HepG2 (cell line): ENCODE measurements at regions not wholly inside any gene's neighbourhood (a gene's known extent, or its start where the extent isn't known, plus 50 kb on each side); places are given as distances from the start of the nearest gene placed in this dataset.

Experiments
- ATAC-seq: fragments of 200-7000 bp; cut with Tn5 transposase; 3 replicates; pipeline ENCODE4 v1.9.1; 2020; ENCODE audit warnings: mild to moderate bottlenecking, moderate library complexity
- BruUV-seq: library from RNA; stranded (reverse); fragments of 400-500 nt; replicated peaks from 2 replicates; lab custom pipeline; 2021; lab: Mats Ljungman, UMichigan
- CTCF ChIA-PET: fragments of 300-600 bp; formaldehyde crosslinking; extraction: SDS; loops from one replicate; lab custom pipeline; 2021; ENCODE audit warnings: low total read pairs, inconsistent platforms, low intra/inter-chr PET ratio; lab: Yijun Ruan, JAX
- POLR2A ChIA-PET: fragments of 350-600 bp; sonication (Branson Sonifier 250); formaldehyde crosslinking; loops from one replicate; lab custom pipeline; 2020; ENCODE audit warnings: antibody characterized with exemption, inconsistent platforms; lab: Yijun Ruan, JAX
- DNase-seq: peaks from one replicate; pipeline ENCODE4 v3.0.0-alpha.2; 2015; ENCODE audit warnings: low spot score
- FAIRE-seq: peaks from 3 replicates; lab custom pipeline; 2011; peaks lifted over from hg19 to GRCh38; lab: Jason Lieb, UNC
- H2AFZ ChIP-seq: one replicate; pipeline ENCODE4 v1.6.1; 2011; ENCODE audit warnings: low read length, inconsistent platforms
- H3K27ac ChIP-seq: fragments of 300-600 bp; 3 replicates; pipeline ENCODE4 v1.8.0; 2011; ENCODE audit warnings: mixed run types, mild to moderate bottlenecking, mixed read lengths, low read length, inconsistent platforms; ENCODE audit not compliant: insufficient read depth; ENCODE audit errors: extremely low read length
- H3K27me3 ChIP-seq, 2 experiments: fragments of 200-600 bp in 1 of 2; 2 replicates in 1 of 2; 3 replicates in 1 of 2; pipeline versions ENCODE4 v1.6.0 to v1.8.0; 2011; ENCODE audit warnings: low read length in 2 of 2, mild to moderate bottlenecking in 2 of 2, moderate library complexity in 2 of 2, inconsistent platforms in 1 of 2; ENCODE audit not compliant: insufficient read depth in 2 of 2, control insufficient read depth in 1 of 2
- H3K36me3 ChIP-seq, 2 experiments: fragments of 200-600 bp in 1 of 2; replicated peaks in 1 of 2; 2 replicates in 1 of 2; 3 replicates in 1 of 2; pipeline versions ENCODE4 v1.5.1 to v1.8.0; 2011; ENCODE audit warnings: low read length in 2 of 2, inconsistent platforms in 1 of 2; ENCODE audit not compliant: insufficient read depth in 2 of 2, control insufficient read depth in 1 of 2
- H3K4me1 ChIP-seq: 2 replicates; pipeline ENCODE4 v1.5.1; 2012; ENCODE audit warnings: low read length, inconsistent platforms; ENCODE audit not compliant: insufficient read depth
- H3K4me2 ChIP-seq: 2 replicates; pipeline ENCODE4 v1.6.0; 2011; ENCODE audit warnings: low read depth, low read length, inconsistent platforms
- H3K4me3 ChIP-seq, 3 experiments: fragments of 200-600 bp in 1 of 3; sonication (generic), shearing (Covaris generic) in 1 of 3; replicated peaks in 1 of 3; 2 replicates each; pipeline ENCODE4 v1.5.1; 2011 to 2016; ENCODE audit warnings: low read length in 3 of 3, inconsistent platforms in 2 of 3, low read depth in 2 of 3, mild to moderate bottlenecking in 2 of 3, control low read depth in 1 of 3, mixed read lengths in 1 of 3; ENCODE audit not compliant: insufficient read depth in 1 of 3
- H3K79me2 ChIP-seq: one replicate; pipeline ENCODE4 v1.6.1; 2011; ENCODE audit warnings: low read length, inconsistent platforms; ENCODE audit not compliant: insufficient read depth
- H3K9ac ChIP-seq: 2 replicates; pipeline ENCODE4 v1.6.0; 2011; ENCODE audit warnings: mild to moderate bottlenecking, low read depth, low read length, inconsistent platforms; ENCODE audit not compliant: insufficient read depth
- H3K9me3 ChIP-seq: 2 replicates; pipeline ENCODE4 v1.5.1; 2012; ENCODE audit warnings: mild to moderate bottlenecking, low read length
- H4K20me1 ChIP-seq: 2 replicates; pipeline ENCODE4 v1.6.0; 2011; ENCODE audit warnings: inconsistent platforms, mild to moderate bottlenecking, low read length, moderate library complexity; ENCODE audit not compliant: insufficient read depth
- AGO1 ChIP-seq: fragments of 200-400 bp; formaldehyde crosslinking; IDR thresholded peaks from 2 replicates; pipeline ENCODE4 v1.6.1; 2017; ENCODE audit warnings: mild to moderate bottlenecking, low read depth, low read length, moderate library complexity; ENCODE audit not compliant: poor library complexity, severe bottlenecking
- DNMT1 ChIP-seq: sonication (generic); formaldehyde crosslinking; IDR thresholded peaks from 2 replicates; pipeline ENCODE4 v1.5.1; 2020; ENCODE audit warnings: mild to moderate bottlenecking, missing genetic modification reagents
- DPF2 ChIP-seq: sonication (generic); formaldehyde crosslinking; IDR thresholded peaks from 2 replicates; pipeline ENCODE4 v1.4.0; 2020; ENCODE audit warnings: mild to moderate bottlenecking, low read depth, missing genetic modification reagents, borderline replicate concordance
- FOSL2 ChIP-seq: sonication (generic); formaldehyde crosslinking; IDR thresholded peaks from 2 replicates; pipeline ENCODE4 v1.4.0; 2020; ENCODE audit warnings: missing genetic modification reagents
- MIER3 ChIP-seq: IDR thresholded peaks from 2 replicates; pipeline ENCODE4 v1.6.1; 2016; ENCODE audit warnings: missing compliant biosample characterization, borderline replicate concordance
- MLLT10 ChIP-seq: sonication (generic); formaldehyde crosslinking; IDR thresholded peaks from 2 replicates; pipeline ENCODE4 v1.4.0; 2020; ENCODE audit warnings: missing genetic modification reagents
- MTA1 ChIP-seq: sonication (generic); formaldehyde crosslinking; IDR thresholded peaks from 2 replicates; pipeline ENCODE4 v1.4.0; 2020; ENCODE audit warnings: missing genetic modification reagents, mild to moderate bottlenecking, borderline replicate concordance
- NAIF1 ChIP-seq: sonication (generic); formaldehyde crosslinking; IDR thresholded peaks from 2 replicates; pipeline ENCODE4 v1.5.0; 2020; ENCODE audit warnings: mild to moderate bottlenecking, missing genetic modification reagents, borderline replicate concordance
- RXRA ChIP-seq: sonication (generic); formaldehyde crosslinking; IDR thresholded peaks from 2 replicates; pipeline ENCODE4 v1.5.1; 2020; ENCODE audit warnings: missing genetic modification reagents
- SMYD3 ChIP-seq: sonication (generic); formaldehyde crosslinking; IDR thresholded peaks from 2 replicates; pipeline ENCODE4 v1.8.1; 2023; ENCODE audit warnings: mild to moderate bottlenecking, missing genetic modification reagents
- U2AF1 ChIP-seq: fragments of 200-400 bp; formaldehyde crosslinking; optimal IDR thresholded peaks from 2 replicates; pipeline ENCODE3; 2017; ENCODE audit warnings: mild to moderate bottlenecking, low read depth, low read length
- ZBTB20 ChIP-seq: sonication (generic); formaldehyde crosslinking; IDR thresholded peaks from 2 replicates; pipeline ENCODE4 v1.8.1; 2023; ENCODE audit warnings: missing genetic modification reagents, low read depth, mild to moderate bottlenecking, borderline replicate concordance
- ZNF292 ChIP-seq: sonication (generic); formaldehyde crosslinking; IDR thresholded peaks from 2 replicates; pipeline ENCODE4 v1.8.1; 2022; ENCODE audit warnings: mild to moderate bottlenecking, low read depth, missing genetic modification reagents, borderline replicate concordance
- ZNF430 ChIP-seq: sonication (generic); formaldehyde crosslinking; IDR thresholded peaks from 2 replicates; pipeline ENCODE4 v1.9.0; 2021; ENCODE audit warnings: mild to moderate bottlenecking, missing genetic modification reagents
- ZNF558 ChIP-seq: sonication (generic); formaldehyde crosslinking; IDR thresholded peaks from 2 replicates; pipeline ENCODE4 v1.9.0; 2022; ENCODE audit warnings: mild to moderate bottlenecking, missing genetic modification reagents, borderline replicate concordance
- ZNF839 ChIP-seq: sonication (generic); formaldehyde crosslinking; IDR thresholded peaks from 2 replicates; pipeline ENCODE4 v1.4.0; 2020; ENCODE audit warnings: missing genetic modification reagents, mild to moderate bottlenecking, borderline replicate concordance
- ZSCAN25 ChIP-seq: sonication (generic); formaldehyde crosslinking; IDR thresholded peaks from 2 replicates; pipeline ENCODE4 v1.8.0; 2022; ENCODE audit warnings: mild to moderate bottlenecking, missing genetic modification reagents
- in situ Hi-C: cut with HindIII; loops from 2 replicates; pipeline ENCODE4 v1.10.0; 2017; ENCODE audit warnings: low pct_unique_long_range_greater_than_20kb; ENCODE audit not compliant: extremely low pct_ligation_motif_present
- intact Hi-C: fragments of 100-400 bp; cut with micrococcal nuclease; formaldehyde crosslinking; loops from one replicate; pipeline ENCODE4 v1.10.0; 2022; ENCODE audit not compliant: unreplicated experiment
- TF ChIP-seq, protein P1 (sequence below): sonication (generic); formaldehyde crosslinking; IDR thresholded peaks from 2 replicates; pipeline ENCODE4 v1.9.0; 2021; ENCODE audit warnings: missing genetic modification reagents, borderline replicate concordance
- TF ChIP-seq, protein P2 (sequence below), 2 experiments: sonication (generic) in 1 of 2; formaldehyde crosslinking in 1 of 2; IDR thresholded peaks; 2 replicates each; pipeline versions ENCODE4 v1.5.1 to v1.6.1; 2011 to 2020; ENCODE audit warnings: borderline replicate concordance in 1 of 2, low read depth in 1 of 2, low read length in 1 of 2, mild to moderate bottlenecking in 1 of 2, missing genetic modification reagents in 1 of 2, moderate library complexity in 1 of 2
- TF ChIP-seq, protein P3 (sequence below): sonication (generic); formaldehyde crosslinking; IDR thresholded peaks from 2 replicates; pipeline ENCODE4 v1.8.1; 2022; ENCODE audit warnings: low read depth, mild to moderate bottlenecking, missing genetic modification reagents

DNA sequence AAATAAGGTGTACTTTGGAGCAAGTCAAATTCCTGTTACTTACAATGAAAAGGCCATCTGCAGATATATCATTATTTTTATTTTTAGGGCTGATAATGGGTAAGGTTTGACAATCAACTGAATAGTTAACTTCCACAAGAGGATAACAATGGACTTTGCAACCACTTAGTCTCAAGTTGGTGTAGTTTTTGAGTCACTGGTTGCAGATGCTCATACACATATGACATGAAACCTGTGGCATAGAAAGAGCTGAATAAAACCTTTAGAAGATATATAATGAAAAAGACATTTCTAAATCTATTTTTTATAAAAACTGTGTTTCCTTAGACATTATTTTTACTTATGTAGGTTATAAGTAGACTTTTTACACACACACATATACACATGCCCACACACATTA is 2110.9 kb downstream of the PCDH7 start:
- Histone ChIP-seq H3K27me3 (no peaks in the 10 kb centered on the region), H2AFZ (no peak overlapping the region), H4K20me1 (no peaks in the 10 kb centered on the region), H3K4me3 (no peak overlapping the region), H3K9me3 (peaks cover 18% of the 10 kb centered on the region), H3K4me1 (no peaks in the 10 kb centered on the region), H3K9ac (no peak overlapping the region), H3K27ac (no peak overlapping the region), H3K79me2 (no peaks in the 10 kb centered on the region), H3K4me2 (no peak overlapping the region), H3K36me3 (no peaks in the 10 kb centered on the region)
- in situ Hi-C loops (no loop called here), intact Hi-C loops (no loop called here)
- CTCF ChIA-PET: no interaction called here
- no peak for DNase-seq
- FAIRE-seq: no peak
- TF ChIP-seq, protein P1, sequence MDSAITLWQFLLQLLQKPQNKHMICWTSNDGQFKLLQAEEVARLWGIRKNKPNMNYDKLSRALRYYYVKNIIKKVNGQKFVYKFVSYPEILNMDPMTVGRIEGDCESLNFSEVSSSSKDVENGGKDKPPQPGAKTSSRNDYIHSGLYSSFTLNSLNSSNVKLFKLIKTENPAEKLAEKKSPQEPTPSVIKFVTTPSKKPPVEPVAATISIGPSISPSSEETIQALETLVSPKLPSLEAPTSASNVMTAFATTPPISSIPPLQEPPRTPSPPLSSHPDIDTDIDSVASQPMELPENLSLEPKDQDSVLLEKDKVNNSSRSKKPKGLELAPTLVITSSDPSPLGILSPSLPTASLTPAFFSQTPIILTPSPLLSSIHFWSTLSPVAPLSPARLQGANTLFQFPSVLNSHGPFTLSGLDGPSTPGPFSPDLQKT (CRISPR knock-in tag): no peak
- TF ChIP-seq RXRA (CRISPR knock-in tag) (no peak), ZNF430 (CRISPR knock-in tag) (no peak), ZNF558 (CRISPR knock-in tag) (no peak), DPF2 (CRISPR knock-in tag) (no peak), DNMT1 (no peak), SMYD3 (CRISPR knock-in tag) (no peak), ZBTB20 (no peak), ZSCAN25 (CRISPR knock-in tag) (no peak), MTA1 (no peak), ZNF292 (no peak), ZNF839 (CRISPR knock-in tag) (no peak), MLLT10 (no peak), FOSL2 (CRISPR knock-in tag) (no peak), MIER3 (no peak), AGO1 (no peak), U2AF1 (no peak), NAIF1 (CRISPR knock-in tag) (no peak)
- TF ChIP-seq, protein P2, sequence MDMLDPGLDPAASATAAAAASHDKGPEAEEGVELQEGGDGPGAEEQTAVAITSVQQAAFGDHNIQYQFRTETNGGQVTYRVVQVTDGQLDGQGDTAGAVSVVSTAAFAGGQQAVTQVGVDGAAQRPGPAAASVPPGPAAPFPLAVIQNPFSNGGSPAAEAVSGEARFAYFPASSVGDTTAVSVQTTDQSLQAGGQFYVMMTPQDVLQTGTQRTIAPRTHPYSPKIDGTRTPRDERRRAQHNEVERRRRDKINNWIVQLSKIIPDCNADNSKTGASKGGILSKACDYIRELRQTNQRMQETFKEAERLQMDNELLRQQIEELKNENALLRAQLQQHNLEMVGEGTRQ (IDR thresholded peaks at IDR 0.05; ENCODE audit: low read depth, low read length): no peak
- TF ChIP-seq, protein P2 (CRISPR knock-in tag; IDR thresholded peaks at IDR 0.05; ENCODE audit: borderline replicate concordance): no peak
- TF ChIP-seq, protein P3, sequence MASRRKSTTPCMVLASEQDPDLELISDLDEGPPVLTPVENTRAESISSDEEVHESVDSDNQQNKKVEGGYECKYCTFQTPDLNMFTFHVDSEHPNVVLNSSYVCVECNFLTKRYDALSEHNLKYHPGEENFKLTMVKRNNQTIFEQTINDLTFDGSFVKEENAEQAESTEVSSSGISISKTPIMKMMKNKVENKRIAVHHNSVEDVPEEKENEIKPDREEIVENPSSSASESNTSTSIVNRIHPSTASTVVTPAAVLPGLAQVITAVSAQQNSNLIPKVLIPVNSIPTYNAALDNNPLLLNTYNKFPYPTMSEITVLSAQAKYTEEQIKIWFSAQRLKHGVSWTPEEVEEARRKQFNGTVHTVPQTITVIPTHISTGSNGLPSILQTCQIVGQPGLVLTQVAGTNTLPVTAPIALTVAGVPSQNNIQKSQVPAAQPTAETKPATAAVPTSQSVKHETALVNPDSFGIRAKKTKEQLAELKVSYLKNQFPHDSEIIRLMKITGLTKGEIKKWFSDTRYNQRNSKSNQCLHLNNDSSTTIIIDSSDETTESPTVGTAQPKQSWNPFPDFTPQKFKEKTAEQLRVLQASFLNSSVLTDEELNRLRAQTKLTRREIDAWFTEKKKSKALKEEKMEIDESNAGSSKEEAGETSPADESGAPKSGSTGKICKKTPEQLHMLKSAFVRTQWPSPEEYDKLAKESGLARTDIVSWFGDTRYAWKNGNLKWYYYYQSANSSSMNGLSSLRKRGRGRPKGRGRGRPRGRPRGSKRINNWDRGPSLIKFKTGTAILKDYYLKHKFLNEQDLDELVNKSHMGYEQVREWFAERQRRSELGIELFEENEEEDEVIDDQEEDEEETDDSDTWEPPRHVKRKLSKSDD (CRISPR knock-in tag): no peak
- POLR2A ChIA-PET: no interaction called here
- no peak for ATAC-seq
- no TSS peak for BruUV-seq
